ENCODE measurements at regions not wholly inside any gene's neighbourhood (a gene's known extent, or its start where the extent isn't known, plus 50 kb on each side); places are given as distances from the start of the nearest gene placed in this dataset.

GRCh38 chr18:2100694-2101213, 470.6 kb downstream of the METTL4 start:
- TF ChIP-seq, protein P1, sequence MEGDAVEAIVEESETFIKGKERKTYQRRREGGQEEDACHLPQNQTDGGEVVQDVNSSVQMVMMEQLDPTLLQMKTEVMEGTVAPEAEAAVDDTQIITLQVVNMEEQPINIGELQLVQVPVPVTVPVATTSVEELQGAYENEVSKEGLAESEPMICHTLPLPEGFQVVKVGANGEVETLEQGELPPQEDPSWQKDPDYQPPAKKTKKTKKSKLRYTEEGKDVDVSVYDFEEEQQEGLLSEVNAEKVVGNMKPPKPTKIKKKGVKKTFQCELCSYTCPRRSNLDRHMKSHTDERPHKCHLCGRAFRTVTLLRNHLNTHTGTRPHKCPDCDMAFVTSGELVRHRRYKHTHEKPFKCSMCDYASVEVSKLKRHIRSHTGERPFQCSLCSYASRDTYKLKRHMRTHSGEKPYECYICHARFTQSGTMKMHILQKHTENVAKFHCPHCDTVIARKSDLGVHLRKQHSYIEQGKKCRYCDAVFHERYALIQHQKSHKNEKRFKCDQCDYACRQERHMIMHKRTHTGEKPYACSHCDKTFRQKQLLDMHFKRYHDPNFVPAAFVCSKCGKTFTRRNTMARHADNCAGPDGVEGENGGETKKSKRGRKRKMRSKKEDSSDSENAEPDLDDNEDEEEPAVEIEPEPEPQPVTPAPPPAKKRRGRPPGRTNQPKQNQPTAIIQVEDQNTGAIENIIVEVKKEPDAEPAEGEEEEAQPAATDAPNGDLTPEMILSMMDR (IDR thresholded peaks at IDR 0.05; ENCODE audit: insufficient read depth, low read depth, low read length, missing control alignments), result no peak
- no peak overlapping the region for H3K4me3 ChIP-seq (ENCODE audit: low read length)
- DNase-seq (ENCODE audit: low read depth), result no peak

DNA sequence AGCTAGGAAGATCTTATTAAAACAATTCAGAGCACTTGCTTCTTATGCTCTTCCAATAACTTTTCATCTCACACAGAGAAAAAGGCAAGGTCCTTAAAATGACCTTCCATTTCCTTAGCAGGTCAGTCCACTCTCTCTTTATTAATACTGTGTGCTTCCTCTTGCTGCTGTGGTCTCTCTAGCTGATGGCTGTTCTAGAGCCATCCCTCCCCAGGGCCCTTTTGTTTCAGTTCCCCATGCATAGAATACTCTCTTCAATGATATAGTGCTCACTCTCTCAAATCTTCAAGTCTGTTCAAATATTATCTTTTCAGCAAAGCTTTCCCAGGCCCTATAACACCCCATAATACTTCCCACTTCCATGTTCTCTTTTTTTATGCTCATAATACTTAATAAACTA, 469.3 kb downstream of the METTL4 start:
- no peak overlapping the region for H3K4me3 ChIP-seq (ENCODE audit: low read length)
- no peak for DNase-seq (ENCODE audit: low read depth)
- TF ChIP-seq, protein P1 (IDR thresholded peaks at IDR 0.05; ENCODE audit: insufficient read depth, low read depth, low read length, missing control alignments), result no peak

GRCh38 chr18:2103299-2103698, 468.0 kb downstream of the METTL4 start:
- TF ChIP-seq, protein P1 (IDR thresholded peaks at IDR 0.05; ENCODE audit: insufficient read depth, low read depth, low read length, missing control alignments), result no peak
- no peak for DNase-seq (ENCODE audit: low read depth)
- no peak overlapping the region for H3K4me3 ChIP-seq (ENCODE audit: low read length)

GRCh38 chr18:2104620-2105462, 466.5 kb downstream of the METTL4 start:
- TF ChIP-seq, protein P1 (IDR thresholded peaks at IDR 0.05; ENCODE audit: insufficient read depth, low read depth, low read length, missing control alignments), result peak; percentile 85
- peak; percentile 68 for DNase-seq (ENCODE audit: low read depth)
- H3K4me3 ChIP-seq (ENCODE audit: low read length), result no peak overlapping the region

DNA sequence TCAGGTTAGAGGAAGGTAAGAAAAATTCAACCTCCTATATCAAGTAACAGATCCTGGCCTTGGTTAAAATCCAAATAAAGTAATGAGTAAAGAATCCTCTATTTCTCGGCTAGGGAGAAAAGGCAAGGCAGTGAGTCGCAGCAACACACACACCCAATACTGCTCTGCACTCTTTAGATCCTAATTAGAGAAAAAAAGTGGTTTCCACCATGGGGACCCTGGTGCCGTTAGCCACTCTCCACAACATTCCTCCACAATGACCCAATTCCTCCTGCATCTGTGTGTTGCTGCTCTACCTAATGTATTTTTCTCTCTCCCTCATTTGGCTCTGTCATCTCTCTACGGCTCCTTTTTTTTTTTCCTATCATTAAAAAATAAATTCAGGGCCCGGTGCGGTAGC, 462.7 kb downstream of the METTL4 start:
- TF ChIP-seq, protein P1 (IDR thresholded peaks at IDR 0.05; ENCODE audit: insufficient read depth, low read depth, low read length, missing control alignments), result no peak
- DNase-seq (ENCODE audit: low read depth), result no peak
- H3K4me3 ChIP-seq (ENCODE audit: low read length), result no peak overlapping the region

GRCh38 chr18:2111456-2111855, 459.8 kb downstream of the METTL4 start:
- DNase-seq (ENCODE audit: low read depth), result peak; percentile 61

More at GRCh38 chr18:2111456-2111855, 459.8 kb downstream of the METTL4 start:
- no peak overlapping the region for H3K4me3 ChIP-seq (ENCODE audit: low read length)
- TF ChIP-seq, protein P1 (IDR thresholded peaks at IDR 0.05; ENCODE audit: insufficient read depth, low read depth, low read length, missing control alignments), result no peak
